ENCODE measurements at regions not wholly inside any gene's neighbourhood (a gene's known extent, or its start where the extent isn't known, plus 50 kb on each side); places are given as distances from the start of the nearest gene placed in this dataset.

DNA sequence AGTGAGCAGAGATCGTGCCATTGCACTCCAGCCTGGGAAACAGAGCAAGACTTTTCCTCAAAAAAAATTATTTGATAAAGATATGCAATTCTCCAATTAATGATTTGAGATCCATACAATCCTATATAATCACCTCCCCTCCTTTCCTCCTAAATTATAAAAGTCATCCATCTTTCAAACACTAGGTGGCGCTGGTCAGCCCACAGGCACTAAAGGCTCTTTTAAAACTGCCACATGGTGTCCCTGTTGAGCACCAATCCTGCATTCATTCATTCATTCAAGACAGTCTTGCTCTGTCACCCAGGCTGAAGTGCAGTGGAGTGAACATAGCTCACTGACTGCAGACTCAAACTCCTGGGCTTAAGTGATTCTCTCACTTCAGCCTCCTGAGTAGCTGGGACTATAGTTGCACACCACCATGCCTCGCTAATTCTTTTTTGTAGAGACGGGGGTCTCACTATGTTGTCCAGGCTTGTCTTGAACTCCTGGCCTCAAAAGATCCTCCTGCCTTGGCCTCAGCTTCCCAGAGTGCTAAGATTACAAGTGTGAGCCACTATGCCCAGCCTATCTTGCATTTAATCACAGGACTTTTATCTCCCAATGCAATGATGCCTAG is 58.7 kb upstream of the SLC2A12 start:
- TF ChIP-seq, protein P1, sequence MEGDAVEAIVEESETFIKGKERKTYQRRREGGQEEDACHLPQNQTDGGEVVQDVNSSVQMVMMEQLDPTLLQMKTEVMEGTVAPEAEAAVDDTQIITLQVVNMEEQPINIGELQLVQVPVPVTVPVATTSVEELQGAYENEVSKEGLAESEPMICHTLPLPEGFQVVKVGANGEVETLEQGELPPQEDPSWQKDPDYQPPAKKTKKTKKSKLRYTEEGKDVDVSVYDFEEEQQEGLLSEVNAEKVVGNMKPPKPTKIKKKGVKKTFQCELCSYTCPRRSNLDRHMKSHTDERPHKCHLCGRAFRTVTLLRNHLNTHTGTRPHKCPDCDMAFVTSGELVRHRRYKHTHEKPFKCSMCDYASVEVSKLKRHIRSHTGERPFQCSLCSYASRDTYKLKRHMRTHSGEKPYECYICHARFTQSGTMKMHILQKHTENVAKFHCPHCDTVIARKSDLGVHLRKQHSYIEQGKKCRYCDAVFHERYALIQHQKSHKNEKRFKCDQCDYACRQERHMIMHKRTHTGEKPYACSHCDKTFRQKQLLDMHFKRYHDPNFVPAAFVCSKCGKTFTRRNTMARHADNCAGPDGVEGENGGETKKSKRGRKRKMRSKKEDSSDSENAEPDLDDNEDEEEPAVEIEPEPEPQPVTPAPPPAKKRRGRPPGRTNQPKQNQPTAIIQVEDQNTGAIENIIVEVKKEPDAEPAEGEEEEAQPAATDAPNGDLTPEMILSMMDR (IDR thresholded peaks at IDR 0.05 in 8 of 11, conservative IDR thresholded peaks at IDR 0.05 in 3 of 11) = peak; percentile 9 to 78 (median 56)
- TF ChIP-seq POLR2A (IDR thresholded peaks at IDR 0.05) = no peak
- TF ChIP-seq POLR2AphosphoS5 (IDR thresholded peaks at IDR 0.05) = no peak

Measured in spleen (tissue), 7 donors.